ENCODE measurements at regions not wholly inside any gene's neighbourhood (a gene's known extent, or its start where the extent isn't known, plus 50 kb on each side); places are given as distances from the start of the nearest gene placed in this dataset.

- H3K4me3 ChIP-seq (ENCODE audit: low read depth in 1 of 3, low read length in 3 of 3) = no peak overlapping the region
- no peak for FAIRE-seq
- WGBS, 3 donors = 73 to 83% (median 75%) methylated on average over 1 of the region's 1 CpG
- DNase-seq = no peak
- H3K36me3 ChIP-seq (ENCODE audit: control insufficient read depth in 3 of 3, insufficient read depth in 2 of 3, low read depth in 1 of 3, low read length in 3 of 3) = no peaks in the 10 kb centered on the region
- H3K4me1 ChIP-seq (ENCODE audit: control insufficient read depth in 3 of 3, insufficient read depth in 2 of 3, low read depth in 1 of 3, low read length in 2 of 3) = no peaks in the 10 kb centered on the region
- H3K27ac ChIP-seq (ENCODE audit: low read depth in 1 of 3, low read length in 2 of 3) = no peak overlapping the region
- H3K9me3 ChIP-seq (ENCODE audit: control insufficient read depth in 2 of 2, insufficient read depth in 1 of 2, low read depth in 1 of 2, low read length in 1 of 2) = no peaks in the 10 kb centered on the region
- no peaks in the 10 kb centered on the region for H3K27me3 ChIP-seq (ENCODE audit: control insufficient read depth in 3 of 3, insufficient read depth in 3 of 3, low read length in 3 of 3)
Observed at GRCh38 chr4:100113096-100113495, 77.2 kb downstream of the DDIT4L start.

- Histone ChIP-seq H3K4me3 (ENCODE audit: low read depth in 1 of 3, low read length in 3 of 3) (no peak overlapping the region), H3K9me3 (ENCODE audit: control insufficient read depth in 2 of 2, insufficient read depth in 1 of 2, low read depth in 1 of 2, low read length in 1 of 2) (no peaks in the 10 kb centered on the region), H3K36me3 (ENCODE audit: control insufficient read depth in 3 of 3, insufficient read depth in 2 of 3, low read depth in 1 of 3, low read length in 3 of 3) (no peaks in the 10 kb centered on the region), H3K27me3 (ENCODE audit: control insufficient read depth in 3 of 3, insufficient read depth in 3 of 3, low read length in 3 of 3) (no peaks in the 10 kb centered on the region), H3K4me1 (ENCODE audit: control insufficient read depth in 3 of 3, insufficient read depth in 2 of 3, low read depth in 1 of 3, low read length in 2 of 3) (no peaks in the 10 kb centered on the region), H3K27ac (ENCODE audit: low read depth in 1 of 3, low read length in 2 of 3) (no peak overlapping the region)
- 55 to 62% (median 59%) methylated on average over 2 of the region's 2 CpGs for WGBS, 3 donors
- FAIRE-seq = no peak
- no peak for DNase-seq
Observed at GRCh38 chr4:100109921-100110320, 80.3 kb downstream of the DDIT4L start.

DNA sequence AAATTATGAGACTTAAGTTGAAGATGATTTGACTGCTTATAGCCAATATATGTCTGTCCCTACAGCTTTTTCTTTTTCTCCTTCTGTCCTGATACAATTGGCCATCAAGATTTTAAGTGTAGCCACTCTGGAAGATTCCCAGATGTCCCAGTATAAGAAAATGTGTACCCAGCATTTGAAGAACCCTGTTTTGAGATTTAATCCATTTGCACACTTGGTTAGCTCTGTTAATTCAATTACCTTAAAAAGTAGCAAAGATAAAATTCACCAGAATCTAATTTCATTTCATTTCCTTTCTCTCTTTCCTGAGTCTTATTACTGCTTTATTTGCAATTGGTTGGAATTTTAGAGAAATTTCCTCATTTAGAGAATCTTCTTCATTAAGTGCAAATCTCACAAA, 81.4 kb downstream of the DDIT4L start:
- no peaks in the 10 kb centered on the region for H3K36me3 ChIP-seq (ENCODE audit: control insufficient read depth in 3 of 3, insufficient read depth in 2 of 3, low read depth in 1 of 3, low read length in 3 of 3)
- no peak for FAIRE-seq
- H3K4me3 ChIP-seq (ENCODE audit: low read depth in 1 of 3, low read length in 3 of 3) = no peak overlapping the region
- H3K9me3 ChIP-seq (ENCODE audit: control insufficient read depth in 2 of 2, insufficient read depth in 1 of 2, low read depth in 1 of 2, low read length in 1 of 2) = no peaks in the 10 kb centered on the region
- DNase-seq = no peak
- H3K27ac ChIP-seq (ENCODE audit: low read depth in 1 of 3, low read length in 2 of 3) = no peak overlapping the region
- no peaks in the 10 kb centered on the region for H3K4me1 ChIP-seq (ENCODE audit: control insufficient read depth in 3 of 3, insufficient read depth in 2 of 3, low read depth in 1 of 3, low read length in 2 of 3)
- H3K27me3 ChIP-seq (ENCODE audit: control insufficient read depth in 3 of 3, insufficient read depth in 3 of 3, low read length in 3 of 3) = no peaks in the 10 kb centered on the region

GRCh38 chr4:100106982-100107381, 83.3 kb downstream of the DDIT4L start:
- H3K4me3 ChIP-seq (ENCODE audit: low read depth in 1 of 3, low read length in 3 of 3) = no peak overlapping the region
- no peaks in the 10 kb centered on the region for H3K4me1 ChIP-seq (ENCODE audit: control insufficient read depth in 3 of 3, insufficient read depth in 2 of 3, low read depth in 1 of 3, low read length in 2 of 3)
- H3K27ac ChIP-seq (ENCODE audit: low read depth in 1 of 3, low read length in 2 of 3) = no peak overlapping the region
- no peaks in the 10 kb centered on the region for H3K27me3 ChIP-seq (ENCODE audit: control insufficient read depth in 3 of 3, insufficient read depth in 3 of 3, low read length in 3 of 3)
- DNase-seq = no peak
- no peak for FAIRE-seq
- H3K9me3 ChIP-seq (ENCODE audit: control insufficient read depth in 2 of 2, insufficient read depth in 1 of 2, low read depth in 1 of 2, low read length in 1 of 2) = no peaks in the 10 kb centered on the region
- WGBS, 3 donors = 18 to 47% (median 39%) methylated on average over 1 of the region's 1 CpG
- H3K36me3 ChIP-seq (ENCODE audit: control insufficient read depth in 3 of 3, insufficient read depth in 2 of 3, low read depth in 1 of 3, low read length in 3 of 3) = no peaks in the 10 kb centered on the region

GRCh38 chr4:100103671-100104070, 86.6 kb downstream of the DDIT4L start:
- no peak overlapping the region for H3K4me3 ChIP-seq (ENCODE audit: low read depth in 1 of 3, low read length in 3 of 3)
- DNase-seq (no peak), FAIRE-seq (no peak)
- no peaks in the 10 kb centered on the region for H3K9me3 ChIP-seq (ENCODE audit: control insufficient read depth in 2 of 2, insufficient read depth in 1 of 2, low read depth in 1 of 2, low read length in 1 of 2)
- H3K27me3 ChIP-seq (ENCODE audit: control insufficient read depth in 3 of 3, insufficient read depth in 3 of 3, low read length in 3 of 3) = no peaks in the 10 kb centered on the region
- 69 to 90% (median 72%) methylated on average over 1 of the region's 1 CpG for WGBS, 3 donors
- H3K27ac ChIP-seq (ENCODE audit: low read depth in 1 of 3, low read length in 2 of 3) = no peak overlapping the region
- H3K4me1 ChIP-seq (ENCODE audit: control insufficient read depth in 3 of 3, insufficient read depth in 2 of 3, low read depth in 1 of 3, low read length in 2 of 3) = no peaks in the 10 kb centered on the region
- no peaks in the 10 kb centered on the region for H3K36me3 ChIP-seq (ENCODE audit: control insufficient read depth in 3 of 3, insufficient read depth in 2 of 3, low read depth in 1 of 3, low read length in 3 of 3)

DNA sequence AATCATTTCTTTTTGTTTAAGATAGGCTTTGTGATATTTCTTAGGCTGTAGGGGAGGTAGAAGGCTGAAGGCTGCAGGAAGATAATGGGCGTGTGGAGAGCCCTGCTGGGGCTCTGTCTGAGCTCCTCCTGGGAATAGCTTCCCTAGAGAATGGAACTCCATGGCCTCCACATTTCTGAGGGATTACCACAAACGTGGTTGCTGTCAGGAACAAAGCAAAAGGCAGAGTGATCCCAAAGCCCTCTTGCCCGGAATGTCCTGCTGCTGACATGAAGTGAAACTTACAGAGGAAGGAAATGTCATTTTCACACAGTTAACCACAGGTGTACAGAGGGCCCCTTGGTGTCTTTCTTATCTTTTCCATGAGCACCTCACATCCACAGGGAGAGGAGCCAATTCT, 89.3 kb downstream of the DDIT4L start:
- WGBS, 3 donors = 54 to 63% (median 62%) methylated on average over 3 of the region's 3 CpGs
- Histone ChIP-seq H3K4me3 (ENCODE audit: low read depth in 1 of 3, low read length in 3 of 3) (no peak overlapping the region), H3K27ac (ENCODE audit: low read depth in 1 of 3, low read length in 2 of 3) (no peak overlapping the region), H3K36me3 (ENCODE audit: control insufficient read depth in 3 of 3, insufficient read depth in 2 of 3, low read depth in 1 of 3, low read length in 3 of 3) (no peaks in the 10 kb centered on the region), H3K4me1 (ENCODE audit: control insufficient read depth in 3 of 3, insufficient read depth in 2 of 3, low read depth in 1 of 3, low read length in 2 of 3) (no peaks in the 10 kb centered on the region), H3K27me3 (ENCODE audit: control insufficient read depth in 3 of 3, insufficient read depth in 3 of 3, low read length in 3 of 3) (no peaks in the 10 kb centered on the region), H3K9me3 (ENCODE audit: control insufficient read depth in 2 of 2, insufficient read depth in 1 of 2, low read depth in 1 of 2, low read length in 1 of 2) (no peaks in the 10 kb centered on the region)
- DNase-seq (no peak), FAIRE-seq (no peak)

GRCh38 chr4:100099746-100100145, 90.5 kb downstream of the DDIT4L start:
- 43 to 82% (median 53%) methylated on average over 2 of the region's 2 CpGs for WGBS, 3 donors
- Histone ChIP-seq H3K9me3 (ENCODE audit: control insufficient read depth in 2 of 2, insufficient read depth in 1 of 2, low read depth in 1 of 2, low read length in 1 of 2) (no peaks in the 10 kb centered on the region), H3K27ac (ENCODE audit: low read depth in 1 of 3, low read length in 2 of 3) (no peak overlapping the region), H3K27me3 (ENCODE audit: control insufficient read depth in 3 of 3, insufficient read depth in 3 of 3, low read length in 3 of 3) (no peaks in the 10 kb centered on the region), H3K4me1 (ENCODE audit: control insufficient read depth in 3 of 3, insufficient read depth in 2 of 3, low read depth in 1 of 3, low read length in 2 of 3) (no peaks in the 10 kb centered on the region), H3K4me3 (ENCODE audit: low read depth in 1 of 3, low read length in 3 of 3) (no peak overlapping the region), H3K36me3 (ENCODE audit: control insufficient read depth in 3 of 3, insufficient read depth in 2 of 3, low read depth in 1 of 3, low read length in 3 of 3) (no peaks in the 10 kb centered on the region)
- peak in 1 of 2 donors; percentile 26 for DNase-seq
- no peak for FAIRE-seq

DNA sequence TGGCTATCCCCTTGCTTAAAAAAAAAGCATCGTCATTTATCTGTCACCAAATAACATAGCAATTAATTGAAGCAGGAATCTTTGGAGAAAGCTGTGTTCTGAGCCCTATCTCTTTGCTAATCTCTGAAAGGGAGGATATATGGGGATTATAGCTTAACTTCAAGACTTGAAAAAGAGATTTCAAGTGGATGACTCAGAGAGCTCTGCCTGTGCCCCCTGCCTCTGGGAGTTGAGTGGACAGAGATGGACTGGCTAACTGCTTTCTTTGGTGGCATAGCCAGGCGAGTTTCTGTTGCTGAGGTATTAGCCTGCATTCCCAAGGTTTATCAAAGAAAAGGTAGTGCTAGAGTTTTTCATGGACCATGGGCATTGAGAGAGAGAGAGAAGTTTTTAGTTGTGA, 91.6 kb downstream of the DDIT4L start:
- DNase-seq (no peak), FAIRE-seq (no peak)
- WGBS, 3 donors = 79 to 94% (median 87%) methylated on average over 2 of the region's 2 CpGs
- Histone ChIP-seq H3K4me3 (ENCODE audit: low read depth in 1 of 3, low read length in 3 of 3) (no peak overlapping the region), H3K36me3 (ENCODE audit: control insufficient read depth in 3 of 3, insufficient read depth in 2 of 3, low read depth in 1 of 3, low read length in 3 of 3) (no peaks in the 10 kb centered on the region), H3K4me1 (ENCODE audit: control insufficient read depth in 3 of 3, insufficient read depth in 2 of 3, low read depth in 1 of 3, low read length in 2 of 3) (peaks cover 0 to under 1% (median 0%) of the 10 kb centered on the region in 3 donors), H3K27ac (ENCODE audit: low read depth in 1 of 3, low read length in 2 of 3) (no peak overlapping the region), H3K9me3 (ENCODE audit: control insufficient read depth in 2 of 2, insufficient read depth in 1 of 2, low read depth in 1 of 2, low read length in 1 of 2) (no peaks in the 10 kb centered on the region), H3K27me3 (ENCODE audit: control insufficient read depth in 3 of 3, insufficient read depth in 3 of 3, low read length in 3 of 3) (no peaks in the 10 kb centered on the region)

DNA sequence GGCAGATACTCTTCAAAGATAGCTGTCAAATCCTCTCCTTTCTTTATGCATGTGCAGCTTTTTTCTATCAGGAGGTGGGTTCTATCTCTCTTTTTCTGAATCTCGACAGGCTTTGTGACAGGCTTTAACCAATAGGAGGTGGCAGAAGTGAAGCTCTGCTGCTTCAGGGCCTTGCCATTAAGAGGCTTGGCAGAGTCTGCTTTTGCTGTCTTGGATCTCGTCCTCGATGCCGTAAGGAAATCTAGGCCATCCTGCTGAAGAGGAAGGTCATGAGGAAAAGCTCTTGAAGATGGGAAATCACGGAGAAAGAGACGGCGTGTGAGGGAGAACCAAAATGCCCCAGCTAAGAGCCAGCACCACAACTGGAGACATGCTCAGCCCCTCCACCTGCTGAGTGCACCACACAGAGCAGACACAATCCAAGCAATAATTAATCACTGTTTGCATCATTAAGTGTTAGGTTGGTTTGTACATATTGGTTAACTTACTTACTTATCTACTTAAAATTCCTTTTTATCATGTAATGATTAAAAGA, 92.2 kb downstream of the DDIT4L start:
- Histone ChIP-seq H3K27me3 (ENCODE audit: control insufficient read depth in 3 of 3, insufficient read depth in 3 of 3, low read length in 3 of 3) (no peaks in the 10 kb centered on the region), H3K27ac (ENCODE audit: low read depth in 1 of 3, low read length in 2 of 3) (no peak overlapping the region), H3K4me3 (ENCODE audit: low read depth in 1 of 3, low read length in 3 of 3) (no peak overlapping the region), H3K9me3 (ENCODE audit: control insufficient read depth in 2 of 2, insufficient read depth in 1 of 2, low read depth in 1 of 2, low read length in 1 of 2) (no peaks in the 10 kb centered on the region), H3K36me3 (ENCODE audit: control insufficient read depth in 3 of 3, insufficient read depth in 2 of 3, low read depth in 1 of 3, low read length in 3 of 3) (no peaks in the 10 kb centered on the region), H3K4me1 (ENCODE audit: control insufficient read depth in 3 of 3, insufficient read depth in 2 of 3, low read depth in 1 of 3, low read length in 2 of 3) (peaks cover 0 to 3% (median 0%) of the 10 kb centered on the region in 3 donors)
- DNase-seq (no peak), FAIRE-seq (no peak)
- WGBS, 3 donors = 62 to 91% (median 74%) methylated on average over 7 of the region's 7 CpGs

Measured in small intestine (tissue), 7 donors.